ENCODE measurements at regions not wholly inside any gene's neighbourhood (a gene's known extent, or its start where the extent isn't known, plus 50 kb on each side); places are given as distances from the start of the nearest gene placed in this dataset.

DNA sequence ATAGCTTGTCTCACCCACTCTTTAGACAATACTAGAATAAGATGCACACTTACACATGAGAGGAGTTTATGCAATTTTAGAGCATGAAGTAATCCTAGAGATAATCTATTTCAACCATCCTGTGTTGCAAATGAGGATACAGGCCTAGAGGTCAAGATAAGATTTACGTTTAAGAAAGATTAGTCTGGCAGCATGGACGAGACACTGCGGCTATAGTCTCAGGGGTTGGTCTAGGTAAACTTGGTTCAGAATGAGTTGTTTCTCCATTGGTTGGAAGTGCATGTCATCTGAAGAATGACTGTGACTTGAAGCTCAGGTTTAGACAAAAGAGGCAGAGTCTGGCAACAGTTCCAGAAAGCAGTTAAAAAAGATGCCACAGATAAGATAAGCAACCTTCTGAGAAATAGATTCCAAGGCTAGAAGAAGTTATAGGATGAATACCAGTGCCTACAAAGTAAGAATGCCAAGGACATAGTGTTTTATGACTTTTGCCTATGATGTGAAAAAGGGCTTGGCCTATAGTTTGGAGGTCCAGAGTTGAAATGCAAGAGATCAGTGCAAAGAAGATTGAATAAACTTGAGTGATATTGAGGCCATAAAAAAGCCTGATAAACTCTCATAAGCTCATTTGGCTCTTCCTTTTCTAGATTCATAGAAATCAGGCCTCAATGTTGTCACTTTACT is 631.0 kb downstream of the SQOR start:
- TF ChIP-seq EP300 (IDR thresholded peaks at IDR 0.05; ENCODE audit: borderline replicate concordance in 1 of 2, low read depth in 2 of 2, low read length in 2 of 2) = no peak
- TF ChIP-seq, protein P1, sequence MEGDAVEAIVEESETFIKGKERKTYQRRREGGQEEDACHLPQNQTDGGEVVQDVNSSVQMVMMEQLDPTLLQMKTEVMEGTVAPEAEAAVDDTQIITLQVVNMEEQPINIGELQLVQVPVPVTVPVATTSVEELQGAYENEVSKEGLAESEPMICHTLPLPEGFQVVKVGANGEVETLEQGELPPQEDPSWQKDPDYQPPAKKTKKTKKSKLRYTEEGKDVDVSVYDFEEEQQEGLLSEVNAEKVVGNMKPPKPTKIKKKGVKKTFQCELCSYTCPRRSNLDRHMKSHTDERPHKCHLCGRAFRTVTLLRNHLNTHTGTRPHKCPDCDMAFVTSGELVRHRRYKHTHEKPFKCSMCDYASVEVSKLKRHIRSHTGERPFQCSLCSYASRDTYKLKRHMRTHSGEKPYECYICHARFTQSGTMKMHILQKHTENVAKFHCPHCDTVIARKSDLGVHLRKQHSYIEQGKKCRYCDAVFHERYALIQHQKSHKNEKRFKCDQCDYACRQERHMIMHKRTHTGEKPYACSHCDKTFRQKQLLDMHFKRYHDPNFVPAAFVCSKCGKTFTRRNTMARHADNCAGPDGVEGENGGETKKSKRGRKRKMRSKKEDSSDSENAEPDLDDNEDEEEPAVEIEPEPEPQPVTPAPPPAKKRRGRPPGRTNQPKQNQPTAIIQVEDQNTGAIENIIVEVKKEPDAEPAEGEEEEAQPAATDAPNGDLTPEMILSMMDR (IDR thresholded peaks at IDR 0.05; ENCODE audit: control extremely low read depth in 1 of 3, insufficient read depth in 1 of 3, low read depth in 1 of 3, low read length in 3 of 3) = no peak
- no peak for TF ChIP-seq GABPA (IDR thresholded peaks at IDR 0.05; ENCODE audit: borderline replicate concordance, insufficient read depth, low read length)
- TF ChIP-seq CBX5 (IDR thresholded peaks at IDR 0.05; ENCODE audit: low read depth, low read length) = no peak
- TF ChIP-seq RAD21 (IDR thresholded peaks at IDR 0.05 in 1 of 2, conservative IDR thresholded peaks at IDR 0.05 in 1 of 2; ENCODE audit: low read depth in 2 of 2, low read length in 2 of 2) = no peak
- TF ChIP-seq SP1 (IDR thresholded peaks at IDR 0.05; ENCODE audit: low read depth, low read length) = no peak
- TF ChIP-seq POLR2AphosphoS5 (IDR thresholded peaks at IDR 0.05; ENCODE audit: low read depth, low read length) = no peak
- no peak for TF ChIP-seq EZH2 (IDR thresholded peaks at IDR 0.05; ENCODE audit: low read depth, low read length, severe bottlenecking)
- TF ChIP-seq POLR2A (IDR thresholded peaks at IDR 0.05; ENCODE audit: control extremely low read depth in 1 of 2, low read depth in 2 of 2, low read length in 2 of 2) = no peak

Measured in H1 (cell line).